ENCODE measurements at regions not wholly inside any gene's neighbourhood (a gene's known extent, or its start where the extent isn't known, plus 50 kb on each side); places are given as distances from the start of the nearest gene placed in this dataset.

DNA sequence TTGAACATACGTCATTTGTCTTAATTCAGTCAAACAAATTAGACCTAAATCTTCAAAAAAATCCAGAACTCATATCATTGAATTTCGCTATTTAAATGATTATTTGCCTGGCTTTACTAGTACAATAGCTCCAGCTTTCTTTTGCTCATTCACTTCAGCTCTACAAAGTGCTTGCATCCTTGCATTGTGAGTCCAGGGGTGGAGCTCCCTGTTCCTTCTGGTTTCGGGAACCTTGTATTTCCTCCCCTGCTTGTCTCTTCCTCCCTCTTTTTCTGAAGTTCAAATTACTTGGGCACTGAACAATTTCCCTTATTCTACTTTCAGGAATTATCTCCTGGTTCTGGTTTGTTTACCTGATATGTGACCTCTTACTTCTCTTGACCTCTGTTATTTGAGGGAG is 58.1 kb upstream of the KITLG start:
- TF ChIP-seq, protein P1, sequence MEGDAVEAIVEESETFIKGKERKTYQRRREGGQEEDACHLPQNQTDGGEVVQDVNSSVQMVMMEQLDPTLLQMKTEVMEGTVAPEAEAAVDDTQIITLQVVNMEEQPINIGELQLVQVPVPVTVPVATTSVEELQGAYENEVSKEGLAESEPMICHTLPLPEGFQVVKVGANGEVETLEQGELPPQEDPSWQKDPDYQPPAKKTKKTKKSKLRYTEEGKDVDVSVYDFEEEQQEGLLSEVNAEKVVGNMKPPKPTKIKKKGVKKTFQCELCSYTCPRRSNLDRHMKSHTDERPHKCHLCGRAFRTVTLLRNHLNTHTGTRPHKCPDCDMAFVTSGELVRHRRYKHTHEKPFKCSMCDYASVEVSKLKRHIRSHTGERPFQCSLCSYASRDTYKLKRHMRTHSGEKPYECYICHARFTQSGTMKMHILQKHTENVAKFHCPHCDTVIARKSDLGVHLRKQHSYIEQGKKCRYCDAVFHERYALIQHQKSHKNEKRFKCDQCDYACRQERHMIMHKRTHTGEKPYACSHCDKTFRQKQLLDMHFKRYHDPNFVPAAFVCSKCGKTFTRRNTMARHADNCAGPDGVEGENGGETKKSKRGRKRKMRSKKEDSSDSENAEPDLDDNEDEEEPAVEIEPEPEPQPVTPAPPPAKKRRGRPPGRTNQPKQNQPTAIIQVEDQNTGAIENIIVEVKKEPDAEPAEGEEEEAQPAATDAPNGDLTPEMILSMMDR (IDR thresholded peaks at IDR 0.05; ENCODE audit: poor library complexity) = no peak
- TF ChIP-seq EZH2phosphoT487 (IDR thresholded peaks at IDR 0.05; ENCODE audit: low read depth, severe bottlenecking, unreplicated experiment) (no peak), EZH2 (IDR thresholded peaks at IDR 0.05; ENCODE audit: borderline replicate concordance) (no peak)

All from hepatocyte (in vitro differentiated cells).